Activated T-cell treated with anti-CD3 and anti-CD28 coated beads, Interleukin-2, amount 50 U/mL, for 72 hours (primary cell): ENCODE measurements at regions not wholly inside any gene's neighbourhood (a gene's known extent, or its start where the extent isn't known, plus 50 kb on each side); places are given as distances from the start of the nearest gene placed in this dataset.
A peak's percentile ranks its signal among the peaks of the same experiment; 100 is the strongest.
"Not testable (repeated sequence)": the region's sequence is repeated elsewhere in the genome, so short reads cannot be mapped to it uniquely, and the experiment has no call there.

Source experiments
- ATAC-seq, 2 donors: fragments of 150-1000 bp; cut with Tn5 transposase; replicated peaks in 1 of 2; 2 replicates each; pipeline ENCODE4 v1.10.0; 2021; ENCODE audit warnings: moderate library complexity in 2 of 2, mild to moderate bottlenecking in 1 of 2
- DNase-seq, 2 donors: peaks; one replicate each; pipeline ENCODE4 v3.0.0; 2021 to 2022; ENCODE audit warnings: mixed read lengths in 1 of 2
- H3K27ac Mint-ChIP-seq: one replicate; pipeline ENCODE4 v1.8.0; 2022; ENCODE audit warnings: mild to moderate bottlenecking, moderate library complexity, mixed read lengths
- H3K27me3 Mint-ChIP-seq: one replicate; pipeline ENCODE4 v1.8.0; 2022; ENCODE audit warnings: low read depth, mixed read lengths
- H3K36me3 Mint-ChIP-seq, 2 donors: one replicate each; pipeline ENCODE4 v1.8.0; 2022; ENCODE audit warnings: mixed read lengths in 2 of 2, mild to moderate bottlenecking in 1 of 2; ENCODE audit not compliant: insufficient read depth in 2 of 2
- H3K4me1 Mint-ChIP-seq: one replicate; pipeline ENCODE4 v1.8.0; 2022; ENCODE audit warnings: low read depth, mixed read lengths
- H3K4me3 Mint-ChIP-seq, 2 donors: one replicate each; pipeline ENCODE4 v1.8.0; 2022; ENCODE audit warnings: mild to moderate bottlenecking in 2 of 2, mixed read lengths in 2 of 2, moderate library complexity in 2 of 2
- H3K9me3 Mint-ChIP-seq, 2 donors: one replicate each; pipeline ENCODE4 v1.8.0; 2022; ENCODE audit warnings: mixed read lengths in 2 of 2

DNA sequence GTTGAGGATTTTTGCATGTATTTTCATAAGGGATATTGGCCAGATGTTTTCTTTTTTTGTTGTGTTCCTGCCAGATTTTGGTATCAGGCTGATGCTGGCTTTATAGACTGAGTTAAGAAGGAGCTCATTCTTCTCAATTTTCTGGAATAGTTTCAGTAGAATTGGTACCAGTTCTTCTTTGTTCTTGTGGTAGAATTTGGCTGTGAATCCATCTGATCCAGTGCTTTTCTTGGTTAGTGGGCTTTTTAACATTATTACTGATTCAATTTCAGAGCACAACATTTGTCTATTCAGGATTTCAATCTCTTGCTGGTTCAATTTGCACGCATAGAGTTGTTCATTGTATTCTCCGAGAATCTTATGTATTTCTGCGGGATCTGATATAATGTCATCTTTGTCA, 136.5 kb upstream of the FOXG1 start:
- Mint-ChIP-seq H3K27ac (no peak overlapping the region), H3K4me1 (no peaks in the 10 kb centered on the region), H3K4me3 (no peak overlapping the region), H3K36me3 (peaks cover 0 to 2% of the 10 kb centered on the region in 2 donors), H3K27me3 (no peaks in the 10 kb centered on the region), H3K9me3 (peaks cover 6% of the 10 kb centered on the region in 2 donors)
- DNase-seq: no peak
- no peak for ATAC-seq

DNA sequence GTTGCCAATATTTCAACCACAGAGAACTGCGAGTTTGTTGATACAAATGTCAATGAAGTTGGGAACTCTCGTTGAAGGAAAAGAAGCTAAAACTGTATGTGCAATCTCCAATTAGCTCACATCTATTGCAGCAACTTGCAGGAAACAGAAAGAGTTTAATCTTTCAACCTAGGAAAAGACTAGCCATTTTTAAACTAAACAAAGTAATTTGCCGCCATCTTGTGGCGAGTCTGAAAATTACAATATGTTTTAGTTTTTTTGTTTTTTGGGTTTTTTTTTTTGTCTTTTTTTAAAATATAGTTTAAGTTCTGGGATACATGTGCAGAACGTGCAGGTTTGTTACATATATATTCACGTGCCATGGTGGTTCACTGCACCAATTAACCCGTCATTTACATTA, 131.2 kb upstream of the FOXG1 start:
- Mint-ChIP-seq H3K36me3 (no peaks in the 10 kb centered on the region), H3K27me3 (no peaks in the 10 kb centered on the region), H3K4me1 (no peaks in the 10 kb centered on the region), H3K27ac (no peak overlapping the region), H3K9me3 (peaks cover 2 to 7% of the 10 kb centered on the region in 2 donors), H3K4me3 (no peak overlapping the region)
- DNase-seq: peak in 1 of 2 donors; percentile 1
- no peak for ATAC-seq

DNA sequence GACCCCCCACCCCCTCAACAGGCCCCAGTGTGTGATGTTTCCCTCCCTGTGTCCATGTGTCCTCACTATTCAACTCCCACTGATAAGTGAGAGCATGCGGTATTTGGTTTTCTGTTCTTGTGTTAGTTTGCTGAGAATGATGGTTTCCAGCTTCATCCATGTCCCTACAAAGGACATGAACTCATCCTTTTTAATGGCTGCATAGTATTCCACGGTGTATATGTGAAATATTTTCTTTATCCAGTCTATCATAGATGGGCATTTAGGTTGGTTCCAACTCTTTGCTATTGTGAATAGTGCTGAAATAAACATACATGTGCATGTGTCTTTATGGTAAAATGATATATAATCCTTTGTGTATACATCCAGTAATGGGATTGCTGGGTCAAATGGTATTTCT, 130.8 kb upstream of the FOXG1 start:
- H3K4me3 Mint-ChIP-seq, H3K27me3 Mint-ChIP-seq, H3K27ac Mint-ChIP-seq, H3K9me3 Mint-ChIP-seq, ATAC-seq, H3K36me3 Mint-ChIP-seq, DNase-seq, H3K4me1 Mint-ChIP-seq: not testable (repeated sequence)

DNA sequence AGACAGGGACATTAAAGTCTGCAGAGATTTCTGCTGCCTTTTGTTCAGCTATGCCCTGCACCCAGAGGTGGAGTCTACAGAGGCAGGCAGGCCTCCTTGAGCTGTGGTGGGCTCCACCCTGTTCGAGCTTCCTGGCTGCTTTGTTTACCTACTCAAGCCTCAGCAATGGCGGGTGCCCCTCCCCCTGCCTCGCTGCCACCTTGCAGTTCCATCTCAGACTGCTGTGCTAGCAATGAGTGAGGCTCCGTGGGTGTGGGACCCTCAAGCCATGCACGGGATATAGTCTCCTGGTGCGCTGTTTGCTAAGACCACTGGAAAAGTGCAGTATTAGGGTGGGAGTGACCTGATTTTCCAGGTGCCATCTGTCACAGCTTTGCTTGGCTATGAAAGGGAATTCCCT, 125.4 kb upstream of the FOXG1 start:
- H3K27ac Mint-ChIP-seq, DNase-seq, H3K4me3 Mint-ChIP-seq, H3K36me3 Mint-ChIP-seq, H3K27me3 Mint-ChIP-seq, H3K4me1 Mint-ChIP-seq, ATAC-seq: not testable (repeated sequence)
- peaks cover 7 to 11% of the 10 kb centered on the region in 2 donors for H3K9me3 Mint-ChIP-seq

DNA sequence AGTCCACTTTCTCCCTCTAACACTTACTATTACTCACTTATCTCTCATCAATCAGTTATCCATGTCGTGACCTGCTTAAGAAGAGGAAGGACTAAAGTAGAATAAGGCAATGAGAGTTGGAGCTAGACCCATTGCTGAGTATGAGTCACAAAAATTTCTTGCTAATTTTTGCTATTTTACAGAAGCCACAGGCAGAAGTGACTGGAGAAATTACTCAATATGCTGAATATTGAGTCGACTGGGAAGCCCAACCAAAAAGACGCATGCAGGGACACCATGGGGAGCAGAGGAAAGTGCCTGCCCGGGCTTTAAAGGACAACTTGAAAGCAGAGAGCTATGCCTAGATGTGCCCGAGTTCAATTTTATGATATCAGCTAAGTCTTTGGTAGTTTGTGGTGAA, 115.4 kb upstream of the FOXG1 start:
- DNase-seq (no peak), ATAC-seq (no peak)
- no peak overlapping the region for H3K4me3 Mint-ChIP-seq
- peaks cover 0 to 3% of the 10 kb centered on the region in 2 donors for H3K36me3 Mint-ChIP-seq
- no peak overlapping the region for H3K27ac Mint-ChIP-seq
- peaks cover 10 to 17% of the 10 kb centered on the region in 2 donors for H3K9me3 Mint-ChIP-seq
- H3K4me1 Mint-ChIP-seq: no peaks in the 10 kb centered on the region
- no peaks in the 10 kb centered on the region for H3K27me3 Mint-ChIP-seq

DNA sequence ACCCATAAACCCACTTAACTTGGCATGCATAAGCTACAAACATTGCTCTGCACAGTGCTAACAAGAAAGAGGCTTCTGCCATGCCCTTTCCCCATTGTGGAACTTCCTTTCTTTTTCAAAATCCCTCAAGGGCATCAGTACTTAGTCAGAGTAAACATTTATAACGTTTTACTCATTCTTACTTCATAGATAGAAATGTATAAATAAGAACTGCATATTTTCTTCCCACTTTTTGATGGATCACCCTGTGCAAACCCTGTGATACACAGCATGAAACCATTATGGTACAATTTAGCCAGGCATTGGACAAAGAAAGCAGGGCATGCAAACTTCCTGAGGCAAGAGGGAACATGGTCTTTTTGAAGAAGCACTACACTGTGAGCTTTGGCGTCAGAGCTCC, 113.8 kb upstream of the FOXG1 start:
- Mint-ChIP-seq H3K4me3 (no peak overlapping the region), H3K27me3 (no peaks in the 10 kb centered on the region), H3K4me1 (no peaks in the 10 kb centered on the region), H3K36me3 (peaks cover 0 to 2% of the 10 kb centered on the region in 2 donors), H3K9me3 (peaks cover 7 to 12% of the 10 kb centered on the region in 2 donors), H3K27ac (no peak overlapping the region)
- ATAC-seq (no peak), DNase-seq (no peak)

DNA sequence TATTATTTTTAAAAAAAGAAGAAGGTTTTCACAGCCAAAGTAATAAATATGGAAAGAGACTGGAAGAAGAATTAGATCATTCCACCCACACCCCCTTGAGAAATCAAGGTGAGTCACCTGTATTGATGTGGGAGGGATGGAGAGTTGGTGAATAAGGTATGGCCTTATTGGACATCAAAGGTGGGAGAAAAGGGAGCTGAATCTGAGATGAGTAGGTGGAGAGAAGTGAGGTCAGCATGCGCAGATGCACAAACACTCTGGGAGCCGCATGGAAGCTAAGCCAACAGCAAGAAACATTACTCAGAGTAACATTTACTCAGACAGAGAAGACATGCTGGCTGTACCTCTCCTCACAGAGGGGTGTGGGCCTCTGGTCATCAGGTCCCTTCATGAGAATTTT, 113.1 kb upstream of the FOXG1 start:
- no peak for ATAC-seq
- Mint-ChIP-seq H3K4me3 (no peak overlapping the region), H3K27me3 (no peaks in the 10 kb centered on the region), H3K36me3 (peaks cover 0 to 2% of the 10 kb centered on the region in 2 donors), H3K9me3 (peaks cover 7 to 12% of the 10 kb centered on the region in 2 donors), H3K27ac (no peak overlapping the region), H3K4me1 (no peaks in the 10 kb centered on the region)
- DNase-seq: no peak

DNA sequence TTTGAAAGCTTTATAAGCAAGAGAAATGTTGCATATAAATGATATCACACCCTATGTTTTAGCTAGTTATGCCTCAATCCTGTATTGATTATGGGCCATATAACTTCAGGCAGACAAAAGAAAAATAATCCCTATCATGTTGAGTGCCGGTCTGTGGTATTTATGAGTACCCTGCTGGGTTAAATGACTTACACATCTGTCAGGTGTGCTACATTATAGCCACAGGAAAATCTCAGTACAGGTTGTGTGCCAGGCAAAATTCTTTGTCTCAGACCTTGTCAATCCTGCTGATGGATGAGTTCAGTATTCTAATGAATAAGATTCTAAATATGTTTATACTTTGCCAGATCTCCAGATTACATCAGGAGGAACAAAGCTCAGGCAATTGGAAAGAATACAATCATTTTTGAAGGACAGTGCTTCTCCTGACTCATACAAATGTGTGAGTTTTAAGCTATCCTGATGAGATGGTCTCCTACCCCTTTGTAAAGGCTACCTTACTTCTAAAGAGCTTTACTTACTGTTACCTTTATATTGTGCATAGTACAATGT, 109.8 kb upstream of the FOXG1 start:
- H3K27ac Mint-ChIP-seq: no peak overlapping the region
- no peak for ATAC-seq
- DNase-seq: no peak
- peaks cover 3 to 4% of the 10 kb centered on the region in 2 donors for H3K9me3 Mint-ChIP-seq
- no peak overlapping the region for H3K4me3 Mint-ChIP-seq
- H3K4me1 Mint-ChIP-seq: no peaks in the 10 kb centered on the region
- H3K36me3 Mint-ChIP-seq: no peaks in the 10 kb centered on the region
- no peaks in the 10 kb centered on the region for H3K27me3 Mint-ChIP-seq

DNA sequence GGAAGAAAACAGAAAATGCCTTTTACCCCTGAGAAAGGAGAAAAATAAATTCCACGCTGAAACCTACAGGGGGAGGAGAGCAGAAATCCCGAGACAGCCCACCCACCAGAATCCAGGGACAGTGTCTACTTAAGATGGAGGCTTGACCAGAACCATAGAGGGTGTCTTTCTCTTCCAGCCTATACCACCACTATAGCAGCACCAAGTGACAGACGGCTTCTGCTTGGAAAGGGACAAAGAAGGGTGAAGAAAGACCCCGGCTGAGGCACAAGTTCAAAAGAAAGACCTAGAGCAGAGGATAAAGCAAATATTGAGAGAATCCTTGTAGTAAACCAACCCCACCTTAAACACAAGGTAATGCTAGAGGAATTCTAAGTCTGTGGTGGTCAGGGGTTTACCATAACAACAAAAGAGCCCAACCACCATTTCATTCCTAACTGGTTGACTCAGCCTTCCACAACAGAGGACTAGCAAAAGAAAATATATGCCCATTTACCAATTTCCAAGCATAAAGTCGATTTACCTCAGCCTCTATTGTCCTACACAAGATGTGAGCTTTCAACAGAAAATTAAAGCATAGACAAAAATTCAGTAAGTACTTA, 105.3 kb upstream of the FOXG1 start:
- no peak overlapping the region for H3K27ac Mint-ChIP-seq
- peaks cover 0 to 2% of the 10 kb centered on the region in 2 donors for H3K9me3 Mint-ChIP-seq
- H3K4me1 Mint-ChIP-seq: no peaks in the 10 kb centered on the region
- H3K4me3 Mint-ChIP-seq: no peak overlapping the region
- no peak for ATAC-seq
- H3K27me3 Mint-ChIP-seq: no peaks in the 10 kb centered on the region
- no peak for DNase-seq
- H3K36me3 Mint-ChIP-seq: no peaks in the 10 kb centered on the region

DNA sequence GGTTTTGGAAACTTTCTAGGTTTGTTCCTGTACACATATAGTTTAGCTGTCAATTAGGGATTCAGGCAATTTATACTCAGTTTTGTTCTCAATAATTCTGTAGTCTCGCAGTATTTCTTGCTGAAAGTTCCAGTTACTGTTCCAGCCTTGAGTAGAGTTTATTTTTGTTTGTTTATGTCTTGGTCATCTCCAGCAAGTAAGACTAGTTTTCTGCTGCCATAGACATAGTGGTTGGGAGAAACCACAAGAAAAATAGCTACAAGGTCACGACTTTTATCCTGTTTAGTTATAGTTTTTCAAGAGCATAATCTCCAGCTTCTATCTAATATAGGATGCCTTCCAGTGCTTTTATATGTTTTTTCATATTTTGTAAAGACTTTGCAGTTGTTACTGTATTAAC, 99.6 kb upstream of the FOXG1 start:
- DNase-seq (no peak), ATAC-seq (no peak)
- Mint-ChIP-seq H3K27ac (no peak overlapping the region), H3K27me3 (no peaks in the 10 kb centered on the region), H3K4me1 (no peaks in the 10 kb centered on the region), H3K4me3 (no peak overlapping the region), H3K9me3 (peaks cover 4 to 7% of the 10 kb centered on the region in 2 donors), H3K36me3 (no peaks in the 10 kb centered on the region)

DNA sequence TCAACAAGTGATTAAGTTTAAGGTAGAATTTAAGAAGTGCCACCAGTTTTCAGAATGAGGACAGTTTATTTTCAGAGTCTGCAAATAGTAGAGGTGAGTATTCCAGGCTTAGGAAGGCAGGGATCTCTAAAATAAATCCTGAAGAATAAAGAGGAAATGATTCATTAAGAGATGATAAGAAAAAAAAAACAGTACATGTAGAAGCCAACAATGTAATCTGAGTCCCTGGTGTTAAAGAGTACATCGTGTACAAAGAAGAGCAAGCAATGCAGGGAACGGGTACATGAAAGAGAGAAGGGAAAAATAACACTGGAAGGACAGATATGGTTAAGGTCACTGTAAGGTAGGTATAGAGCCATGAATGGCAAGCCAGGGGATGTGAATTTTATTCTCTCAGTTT, 95.2 kb upstream of the FOXG1 start:
- DNase-seq: no peak
- Mint-ChIP-seq H3K27ac (no peak overlapping the region), H3K4me3 (no peak overlapping the region), H3K9me3 (peaks cover 9 to 11% of the 10 kb centered on the region in 2 donors), H3K27me3 (no peaks in the 10 kb centered on the region), H3K4me1 (no peaks in the 10 kb centered on the region), H3K36me3 (no peaks in the 10 kb centered on the region)
- no peak for ATAC-seq

DNA sequence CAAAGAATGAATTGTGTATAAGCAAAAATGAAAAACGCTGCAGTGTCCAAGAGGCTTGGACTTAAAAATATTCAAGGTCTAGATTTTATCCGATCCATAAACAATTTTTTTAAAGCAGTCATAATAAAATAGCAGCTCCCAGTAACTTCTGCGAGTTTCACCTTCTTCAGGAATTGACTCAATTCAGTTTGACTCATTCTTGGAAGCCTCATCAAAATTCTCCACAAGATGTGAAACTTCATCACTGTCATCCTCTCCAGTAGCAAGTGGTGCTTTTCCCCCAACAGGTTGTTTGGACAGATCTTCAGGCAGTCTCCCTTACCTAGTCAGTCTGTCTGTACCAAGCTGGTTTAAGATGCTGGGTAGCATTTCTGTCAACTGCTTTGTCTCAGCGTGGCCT, 93.5 kb upstream of the FOXG1 start:
- no peaks in the 10 kb centered on the region for H3K27me3 Mint-ChIP-seq

DNA sequence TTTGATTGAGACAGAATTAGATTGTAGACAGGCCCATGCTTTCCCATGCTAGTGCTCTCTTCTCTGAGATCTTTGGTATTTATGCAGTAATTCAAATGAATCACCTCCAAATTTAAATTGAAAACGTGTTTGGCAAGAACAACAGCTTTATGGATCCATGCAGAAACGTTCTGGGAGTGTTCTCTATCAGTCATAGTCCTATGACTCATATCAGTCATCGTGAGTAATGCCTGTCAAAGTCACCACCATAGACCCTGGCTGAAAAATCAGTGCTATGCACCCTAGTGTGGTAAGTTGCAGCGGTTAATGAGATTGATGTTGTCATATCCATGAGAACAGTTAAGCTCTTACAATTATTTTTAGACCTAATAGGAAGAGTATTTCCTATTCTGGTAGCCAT, 90.1 kb upstream of the FOXG1 start:
- DNase-seq (no peak), ATAC-seq (no peak)
- H3K36me3 Mint-ChIP-seq: no peaks in the 10 kb centered on the region
- H3K4me3 Mint-ChIP-seq: no peak overlapping the region
- H3K27me3 Mint-ChIP-seq: no peaks in the 10 kb centered on the region
- H3K4me1 Mint-ChIP-seq: no peaks in the 10 kb centered on the region
- no peak overlapping the region for H3K27ac Mint-ChIP-seq
- peaks cover 6 to 10% of the 10 kb centered on the region in 2 donors for H3K9me3 Mint-ChIP-seq

More for the DNA sequence above, 93.5 kb upstream of the FOXG1 start:
- no peaks in the 10 kb centered on the region for H3K36me3 Mint-ChIP-seq
- ATAC-seq: no peak
- H3K27ac Mint-ChIP-seq: no peak overlapping the region
- H3K9me3 Mint-ChIP-seq: peaks cover 11% of the 10 kb centered on the region in 2 donors
- no peak for DNase-seq
- no peak overlapping the region for H3K4me3 Mint-ChIP-seq
- H3K4me1 Mint-ChIP-seq: no peaks in the 10 kb centered on the region

DNA sequence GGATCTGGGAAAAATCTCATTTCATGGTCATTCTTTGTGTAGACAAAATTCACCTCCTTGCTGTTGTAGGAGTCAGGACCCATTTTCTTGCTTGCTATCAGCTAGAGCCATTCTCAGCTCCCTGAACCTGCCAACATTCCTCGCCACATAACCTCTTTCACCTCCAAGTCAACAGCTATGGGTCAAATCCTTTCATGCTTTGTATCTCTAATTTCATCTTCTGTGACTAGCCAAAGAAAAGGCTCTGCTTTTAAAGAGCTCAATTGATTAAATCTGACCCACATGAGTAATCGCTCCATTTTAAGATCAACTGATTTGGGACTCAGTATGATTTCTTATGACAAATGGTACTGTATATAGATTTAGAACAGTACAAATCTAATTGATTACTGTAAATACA, 89.2 kb upstream of the FOXG1 start:
- Mint-ChIP-seq H3K4me1 (no peaks in the 10 kb centered on the region), H3K27me3 (no peaks in the 10 kb centered on the region), H3K27ac (no peak overlapping the region), H3K4me3 (no peak overlapping the region), H3K9me3 (peaks cover 4% of the 10 kb centered on the region in 2 donors), H3K36me3 (no peaks in the 10 kb centered on the region)
- DNase-seq (no peak), ATAC-seq (no peak)
